ENCODE measurements at regions not wholly inside any gene's neighbourhood (a gene's known extent, or its start where the extent isn't known, plus 50 kb on each side); places are given as distances from the start of the nearest gene placed in this dataset.

DNA sequence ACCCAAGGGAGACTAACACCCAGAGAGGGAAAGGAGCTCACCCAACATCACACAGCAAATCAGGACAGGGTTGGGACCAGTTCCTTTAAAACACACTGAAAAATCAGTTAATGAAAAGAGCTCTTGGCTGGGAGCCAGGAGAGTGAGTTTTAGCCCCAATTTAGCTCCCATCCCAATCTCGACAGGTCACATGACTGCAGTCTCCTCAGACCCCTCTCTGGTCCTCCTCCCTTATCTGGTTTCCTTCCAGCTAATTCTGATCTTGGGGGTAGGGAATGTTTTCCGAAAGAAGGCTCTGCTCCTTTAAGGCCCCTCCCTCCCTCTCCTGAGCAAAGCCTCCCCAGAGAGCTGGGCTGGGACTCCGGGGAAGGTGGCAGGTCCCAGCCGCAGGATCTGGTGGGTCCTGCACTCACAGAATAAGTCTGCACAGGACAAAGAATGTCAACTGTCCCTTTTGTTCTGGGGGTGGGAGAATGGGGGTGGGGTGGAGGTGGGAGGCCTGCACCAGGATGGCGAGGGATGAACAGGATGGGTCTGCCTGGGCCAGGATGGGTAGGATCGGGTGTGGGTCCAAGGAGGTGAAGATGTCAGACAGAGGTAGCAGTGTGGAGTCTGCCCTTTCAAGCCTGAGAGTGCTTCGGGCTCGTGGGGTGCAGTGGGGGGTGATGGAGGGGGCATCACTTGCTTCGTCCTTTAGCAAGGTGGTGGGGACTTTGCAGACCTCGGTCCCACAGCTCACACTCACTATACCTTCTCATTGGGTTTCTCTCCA is 57.3 kb upstream of the SSBP3 start:
- Histone ChIP-seq H3K27me3 (ENCODE audit: control insufficient read depth, low read length) (no peaks in the 10 kb centered on the region), H3K9me2 (replicated peaks; ENCODE audit: control insufficient read depth, low read length) (no peaks in the 10 kb centered on the region), H3K79me2 (ENCODE audit: control insufficient read depth, low read length) (no peaks in the 10 kb centered on the region), H3K27ac (ENCODE audit: low read depth, low read length) (no peak overlapping the region), H3K36me3 (ENCODE audit: control insufficient read depth, low read length) (no peaks in the 10 kb centered on the region), H3K4me2 (ENCODE audit: low read length) (peak overlapping the region; percentile 8; the same call in 1 of the 2 replicates), H3F3A (ENCODE audit: control insufficient read depth, insufficient read depth) (no peaks in the 10 kb centered on the region), H3K9me3 (ENCODE audit: control insufficient read depth, insufficient read depth, low read length) (no peaks in the 10 kb centered on the region), H4K20me1 (ENCODE audit: control insufficient read depth, insufficient read depth, low read depth, low read length) (no peaks in the 10 kb centered on the region), H3K4me3 (ENCODE audit: low read length) (no peak overlapping the region), H3K4me1 (ENCODE audit: control insufficient read depth, low read length) (peaks cover 23% of the 10 kb centered on the region)
- no peak for TF ChIP-seq EZH2phosphoT487 (IDR thresholded peaks at IDR 0.05; ENCODE audit: borderline replicate concordance, low read length)
- TF ChIP-seq, protein P1, sequence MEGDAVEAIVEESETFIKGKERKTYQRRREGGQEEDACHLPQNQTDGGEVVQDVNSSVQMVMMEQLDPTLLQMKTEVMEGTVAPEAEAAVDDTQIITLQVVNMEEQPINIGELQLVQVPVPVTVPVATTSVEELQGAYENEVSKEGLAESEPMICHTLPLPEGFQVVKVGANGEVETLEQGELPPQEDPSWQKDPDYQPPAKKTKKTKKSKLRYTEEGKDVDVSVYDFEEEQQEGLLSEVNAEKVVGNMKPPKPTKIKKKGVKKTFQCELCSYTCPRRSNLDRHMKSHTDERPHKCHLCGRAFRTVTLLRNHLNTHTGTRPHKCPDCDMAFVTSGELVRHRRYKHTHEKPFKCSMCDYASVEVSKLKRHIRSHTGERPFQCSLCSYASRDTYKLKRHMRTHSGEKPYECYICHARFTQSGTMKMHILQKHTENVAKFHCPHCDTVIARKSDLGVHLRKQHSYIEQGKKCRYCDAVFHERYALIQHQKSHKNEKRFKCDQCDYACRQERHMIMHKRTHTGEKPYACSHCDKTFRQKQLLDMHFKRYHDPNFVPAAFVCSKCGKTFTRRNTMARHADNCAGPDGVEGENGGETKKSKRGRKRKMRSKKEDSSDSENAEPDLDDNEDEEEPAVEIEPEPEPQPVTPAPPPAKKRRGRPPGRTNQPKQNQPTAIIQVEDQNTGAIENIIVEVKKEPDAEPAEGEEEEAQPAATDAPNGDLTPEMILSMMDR (IDR thresholded peaks at IDR 0.05; ENCODE audit: low read depth, low read length, poor library complexity, severe bottlenecking): no peak

DNA sequence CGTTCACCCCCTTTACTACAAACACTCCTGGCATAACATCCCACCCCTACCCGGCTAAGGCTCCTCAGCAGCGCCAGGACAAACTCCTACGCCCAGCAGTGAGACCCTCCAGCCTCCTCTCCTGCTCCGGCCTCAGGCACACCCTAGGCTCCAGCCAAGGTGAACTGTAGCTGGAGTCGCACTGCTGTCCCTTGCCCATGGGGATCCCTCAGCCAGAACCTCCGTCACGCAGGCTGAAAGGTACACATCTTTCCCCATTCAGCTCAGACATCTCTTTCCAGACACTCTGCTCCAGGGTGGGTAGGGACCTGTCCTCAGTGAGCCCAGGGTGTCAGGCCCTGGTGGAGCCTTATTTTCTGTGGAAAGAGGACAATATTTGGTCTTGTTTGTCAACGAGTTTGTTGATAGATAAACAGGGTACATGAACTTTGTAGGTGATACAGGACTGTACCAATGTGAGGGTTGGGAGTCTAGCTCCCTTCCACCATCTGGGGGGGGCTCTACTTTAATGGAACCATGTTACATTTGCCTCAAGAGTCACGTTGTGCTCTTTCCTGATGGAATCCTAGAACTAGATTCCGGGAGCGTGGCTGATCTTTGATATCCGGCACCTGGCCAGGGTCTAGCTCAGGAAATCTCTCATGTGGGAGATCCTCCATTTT is 56.5 kb upstream of the SSBP3 start:
- Histone ChIP-seq H3K9me2 (replicated peaks; ENCODE audit: control insufficient read depth, low read length) (no peaks in the 10 kb centered on the region), H3K79me2 (ENCODE audit: control insufficient read depth, low read length) (no peaks in the 10 kb centered on the region), H3K4me3 (ENCODE audit: low read length) (no peak overlapping the region), H3K27me3 (ENCODE audit: control insufficient read depth, low read length) (no peaks in the 10 kb centered on the region), H3K4me2 (ENCODE audit: low read length) (peak overlapping the region; percentile 8; the same call in 1 of the 2 replicates), H4K20me1 (ENCODE audit: control insufficient read depth, insufficient read depth, low read depth, low read length) (no peaks in the 10 kb centered on the region), H3K27ac (ENCODE audit: low read depth, low read length) (no peak overlapping the region), H3K4me1 (ENCODE audit: control insufficient read depth, low read length) (peaks cover 23% of the 10 kb centered on the region), H3K9me3 (ENCODE audit: control insufficient read depth, insufficient read depth, low read length) (no peaks in the 10 kb centered on the region), H3K36me3 (ENCODE audit: control insufficient read depth, low read length) (no peaks in the 10 kb centered on the region), H3F3A (ENCODE audit: control insufficient read depth, insufficient read depth) (no peaks in the 10 kb centered on the region)
- TF ChIP-seq, protein P1 (IDR thresholded peaks at IDR 0.05; ENCODE audit: low read depth, low read length, poor library complexity, severe bottlenecking): no peak

DNA sequence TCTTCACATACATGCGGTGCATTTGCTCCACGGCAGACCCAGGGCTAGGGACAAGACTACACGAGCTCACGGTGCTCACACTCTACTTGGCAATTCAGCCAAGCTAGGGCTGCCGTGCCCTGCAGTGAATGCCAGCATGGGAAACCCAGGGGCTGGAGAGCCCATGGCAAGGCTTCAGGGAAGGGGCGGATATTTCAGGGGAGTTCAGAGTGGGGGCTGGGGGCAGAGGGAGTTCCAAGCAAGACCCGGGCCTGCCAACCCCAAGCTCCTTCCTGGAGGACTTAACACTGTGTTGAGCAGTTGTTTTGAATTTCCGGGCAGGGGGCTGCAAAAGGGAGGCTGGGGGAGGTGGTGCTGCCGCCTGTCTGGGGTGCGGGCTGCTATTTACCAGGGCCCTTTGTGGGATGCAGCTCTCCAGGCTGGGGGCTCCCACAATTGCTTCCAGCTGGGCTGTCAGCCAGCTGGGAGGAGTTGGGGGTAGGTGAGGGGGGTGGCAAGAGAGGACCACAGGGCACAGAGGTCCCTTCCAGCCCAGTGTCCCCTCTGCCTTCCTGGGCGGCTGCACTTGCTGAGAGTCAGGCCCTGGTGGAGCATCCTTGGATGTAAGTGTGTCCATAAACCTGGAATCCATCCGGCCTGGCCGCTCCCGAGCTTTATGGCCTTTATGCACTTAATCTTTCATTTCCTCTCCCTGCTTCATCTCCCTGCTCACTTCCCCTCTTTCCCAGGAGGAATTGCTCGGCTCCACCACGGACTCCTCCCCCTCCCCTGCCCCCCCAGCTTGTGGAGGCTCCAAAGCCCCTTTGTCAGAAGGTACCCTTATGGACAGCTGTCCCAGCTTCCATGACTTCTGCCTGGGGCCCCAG is 55.8 kb upstream of the SSBP3 start:
- Histone ChIP-seq H3K9me3 (ENCODE audit: control insufficient read depth, insufficient read depth, low read length) (no peaks in the 10 kb centered on the region), H4K20me1 (ENCODE audit: control insufficient read depth, insufficient read depth, low read depth, low read length) (no peaks in the 10 kb centered on the region), H3K4me3 (ENCODE audit: low read length) (no peak overlapping the region), H3K27ac (ENCODE audit: low read depth, low read length) (no peak overlapping the region), H3K79me2 (ENCODE audit: control insufficient read depth, low read length) (no peaks in the 10 kb centered on the region), H3K27me3 (ENCODE audit: control insufficient read depth, low read length) (no peaks in the 10 kb centered on the region), H3K4me1 (ENCODE audit: control insufficient read depth, low read length) (peaks cover 23% of the 10 kb centered on the region), H3F3A (ENCODE audit: control insufficient read depth, insufficient read depth) (no peaks in the 10 kb centered on the region), H3K36me3 (ENCODE audit: control insufficient read depth, low read length) (no peaks in the 10 kb centered on the region), H3K9me2 (replicated peaks; ENCODE audit: control insufficient read depth, low read length) (no peaks in the 10 kb centered on the region), H3K4me2 (ENCODE audit: low read length) (no peak overlapping the region)
- TF ChIP-seq, protein P1 (IDR thresholded peaks at IDR 0.05; ENCODE audit: low read depth, low read length, poor library complexity, severe bottlenecking): no peak
- TF ChIP-seq EZH2phosphoT487 (IDR thresholded peaks at IDR 0.05; ENCODE audit: borderline replicate concordance, low read length): no peak

Data from DOHH2 (cell line).